SIG-M5 (cell line): ENCODE measurements at regions not wholly inside any gene's neighbourhood (a gene's known extent, or its start where the extent isn't known, plus 50 kb on each side); places are given as distances from the start of the nearest gene placed in this dataset.
A peak's percentile ranks its signal among the peaks of the same experiment; 100 is the strongest.
"Not testable (repeated sequence)": the region's sequence is repeated elsewhere in the genome, so short reads cannot be mapped to it uniquely, and the experiment has no call there.

Experiments used
- DNase-seq: peaks from one replicate; lab custom pipeline; 2025; lab: John Stamatoyannopoulos, UW

- no peak for DNase-seq
These were observed 128.8 kb downstream of the LMNTD1 start for GRCh38 chr12:25424211-25424731.

GRCh38 chr12:25423355-25424050, 129.6 kb downstream of the LMNTD1 start:
- no peak for DNase-seq

- DNase-seq: no peak
These were observed 130.8 kb downstream of the LMNTD1 start for GRCh38 chr12:25422241-25422640.

GRCh38 chr12:25421651-25422167, 131.4 kb downstream of the LMNTD1 start:
- no peak for DNase-seq

- no peak for DNase-seq
These were observed 133.0 kb downstream of the LMNTD1 start for GRCh38 chr12:25420116-25420515.

GRCh38 chr12:25419595-25419994, 133.5 kb downstream of the LMNTD1 start:
- DNase-seq: no peak

- DNase-seq: no peak
These were observed 136.0 kb downstream of the LMNTD1 start for GRCh38 chr12:25417071-25417470.

GRCh38 chr12:25416516-25416915, 136.6 kb downstream of the LMNTD1 start:
- no peak for DNase-seq

GRCh38 chr12:25415004-25415403, 138.1 kb downstream of the LMNTD1 start:
- no peak for DNase-seq

GRCh38 chr12:25412735-25413134, 140.3 kb downstream of the LMNTD1 start:
- DNase-seq: no peak

GRCh38 chr12:25404955-25405354, 148.1 kb downstream of the LMNTD1 start:
- DNase-seq: no peak

- DNase-seq: no peak
These were observed 151.0 kb upstream of the KRAS start for GRCh38 chr12:25401547-25402345.

- no peak for DNase-seq
These were observed 146.3 kb upstream of the KRAS start for GRCh38 chr12:25397001-25397400.

GRCh38 chr12:25395227-25395626, 144.5 kb upstream of the KRAS start:
- no peak for DNase-seq

- DNase-seq: not testable (repeated sequence)
These were observed 144.0 kb upstream of the KRAS start for GRCh38 chr12:25394775-25395174.

GRCh38 chr12:25394025-25394424, 143.3 kb upstream of the KRAS start:
- no peak for DNase-seq

GRCh38 chr12:25391346-25391745, 140.6 kb upstream of the KRAS start:
- not testable (repeated sequence) for DNase-seq

- DNase-seq: no peak
These were observed 137.5 kb upstream of the KRAS start for GRCh38 chr12:25388183-25388582.

GRCh38 chr12:25387732-25388050, 137.0 kb upstream of the KRAS start:
- DNase-seq: no peak

- peak; percentile 52 for DNase-seq
These were observed 136.4 kb upstream of the KRAS start for GRCh38 chr12:25386831-25387731.

- no peak for DNase-seq
These were observed 134.1 kb upstream of the KRAS start for GRCh38 chr12:25384893-25385248.
